Kidney (tissue), 13 donors: ENCODE measurements at regions not wholly inside any gene's neighbourhood (a gene's known extent, or its start where the extent isn't known, plus 50 kb on each side); places are given as distances from the start of the nearest gene placed in this dataset.

Experiments
- DNase-seq, 5 donors: peaks; one replicate each; pipeline ENCODE4 v3.0.0-alpha.2; 2013 to 2020
- FAIRE-seq: peaks from 2 replicates; lab custom pipeline; 2012; peaks lifted over from hg19 to GRCh38; lab: Jason Lieb, UNC
- H3K27ac ChIP-seq, 2 donors: one replicate each; pipeline ENCODE4 v1.7.0; 2013; ENCODE audit warnings: low read depth in 2 of 2, low read length in 2 of 2, inconsistent platforms in 1 of 2
- H3K27me3 ChIP-seq: one replicate; pipeline ENCODE4 v1.7.1; 2013; ENCODE audit warnings: low read length, inconsistent platforms; ENCODE audit not compliant: control insufficient read depth, insufficient read depth
- H3K36me3 ChIP-seq, 3 donors: one replicate each; pipeline versions ENCODE4 v1.7.0 to v1.7.1; 2013; ENCODE audit warnings: low read length in 3 of 3, control low read depth in 1 of 3, inconsistent platforms in 1 of 3; ENCODE audit not compliant: insufficient read depth in 3 of 3, control insufficient read depth in 2 of 3
- H3K4me1 ChIP-seq, 3 donors: one replicate each; pipeline versions ENCODE4 v1.7.0 to v1.7.1; 2013; ENCODE audit warnings: low read length in 3 of 3, inconsistent platforms in 1 of 3, low read depth in 1 of 3; ENCODE audit not compliant: control insufficient read depth in 2 of 3, insufficient read depth in 2 of 3
- H3K4me3 ChIP-seq, 3 donors: one replicate each; pipeline versions ENCODE4 v1.7.0 to v1.8.1; 2013; ENCODE audit warnings: low read length in 3 of 3, control low read depth in 1 of 3, inconsistent platforms in 1 of 3
- H3K9ac ChIP-seq, 3 donors: one replicate each; pipeline versions ENCODE4 v1.7.0 to v1.7.1; 2013; ENCODE audit warnings: low read length in 3 of 3, control low read depth in 1 of 3, inconsistent platforms in 1 of 3
- H3K9me3 ChIP-seq, 3 donors: one replicate each; pipeline versions ENCODE4 v1.7.0 to v1.7.1; 2013; ENCODE audit warnings: low read length in 3 of 3, control low read depth in 1 of 3, inconsistent platforms in 1 of 3; ENCODE audit not compliant: control insufficient read depth in 2 of 3, insufficient read depth in 1 of 3
- intact Hi-C: fragments of 100-400 bp; cut with DNase I; formaldehyde crosslinking; loops from one replicate; pipeline ENCODE4 v1.11.1; 2022
- TF ChIP-seq, protein P1 (sequence below): IDR thresholded peaks from 3 replicates; pipeline ENCODE4 v1.5.1; 2012; ENCODE audit warnings: mild to moderate bottlenecking, moderate library complexity, borderline replicate concordance; ENCODE audit not compliant: insufficient read depth; ENCODE audit errors: extremely low read depth
- donor health status: control.
- donor health status: control.
- donor health status: control.
- donor health status: control.
- donor health status: control.
- donor health status: DM: yes; HTN: yes; CAD: no.
- donor health status: Normal renal cell carcinoma (clear cell type).

DNA sequence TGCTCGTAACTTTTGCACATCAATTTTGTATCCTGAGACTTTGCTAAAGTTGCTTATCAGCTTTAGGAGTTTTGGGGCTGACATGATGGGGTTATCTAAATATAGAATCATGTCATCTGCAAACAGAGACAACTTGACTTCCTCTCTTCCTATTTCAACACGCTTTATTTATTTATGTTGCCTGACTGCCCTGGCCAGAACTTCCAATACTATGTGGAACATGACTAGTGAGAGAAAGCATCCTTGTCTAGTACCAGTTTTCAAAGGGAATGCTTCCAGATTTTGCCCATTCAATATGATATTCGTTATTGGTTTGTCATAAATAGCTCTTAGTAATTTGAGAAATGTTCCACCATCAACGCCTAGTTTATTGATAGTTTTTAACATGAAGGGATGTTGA lies 65.4 kb upstream of the CDH12 start:
- H3K4me3 ChIP-seq: no peak overlapping the region
- no peaks in the 10 kb centered on the region for H3K36me3 ChIP-seq
- H3K9me3 ChIP-seq: no peaks in the 10 kb centered on the region
- H3K27me3 ChIP-seq: no peaks in the 10 kb centered on the region
- intact Hi-C loops: no loop called here
- FAIRE-seq (no peak), DNase-seq (no peak)
- no peaks in the 10 kb centered on the region for H3K4me1 ChIP-seq
- no peak overlapping the region for H3K27ac ChIP-seq
- no peak overlapping the region for H3K9ac ChIP-seq
- TF ChIP-seq, protein P1, sequence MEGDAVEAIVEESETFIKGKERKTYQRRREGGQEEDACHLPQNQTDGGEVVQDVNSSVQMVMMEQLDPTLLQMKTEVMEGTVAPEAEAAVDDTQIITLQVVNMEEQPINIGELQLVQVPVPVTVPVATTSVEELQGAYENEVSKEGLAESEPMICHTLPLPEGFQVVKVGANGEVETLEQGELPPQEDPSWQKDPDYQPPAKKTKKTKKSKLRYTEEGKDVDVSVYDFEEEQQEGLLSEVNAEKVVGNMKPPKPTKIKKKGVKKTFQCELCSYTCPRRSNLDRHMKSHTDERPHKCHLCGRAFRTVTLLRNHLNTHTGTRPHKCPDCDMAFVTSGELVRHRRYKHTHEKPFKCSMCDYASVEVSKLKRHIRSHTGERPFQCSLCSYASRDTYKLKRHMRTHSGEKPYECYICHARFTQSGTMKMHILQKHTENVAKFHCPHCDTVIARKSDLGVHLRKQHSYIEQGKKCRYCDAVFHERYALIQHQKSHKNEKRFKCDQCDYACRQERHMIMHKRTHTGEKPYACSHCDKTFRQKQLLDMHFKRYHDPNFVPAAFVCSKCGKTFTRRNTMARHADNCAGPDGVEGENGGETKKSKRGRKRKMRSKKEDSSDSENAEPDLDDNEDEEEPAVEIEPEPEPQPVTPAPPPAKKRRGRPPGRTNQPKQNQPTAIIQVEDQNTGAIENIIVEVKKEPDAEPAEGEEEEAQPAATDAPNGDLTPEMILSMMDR: no peak

DNA sequence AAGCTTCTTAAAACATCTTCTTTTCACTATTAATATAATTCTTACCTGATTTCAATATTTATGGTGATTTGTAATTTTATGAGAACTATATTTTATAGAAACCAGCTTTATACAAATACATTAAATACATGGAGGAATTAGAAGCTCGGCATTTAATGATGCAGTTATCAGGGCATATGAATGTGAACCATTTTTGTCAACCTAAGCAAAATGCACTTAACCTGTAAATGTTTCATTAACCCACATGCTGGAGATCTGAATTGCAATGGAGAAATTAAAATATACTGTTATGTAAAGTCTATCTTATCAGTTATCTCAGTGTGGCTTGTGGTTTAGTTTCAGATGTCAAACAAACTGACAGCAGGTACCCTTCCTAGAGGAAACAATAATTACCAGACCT lies 63.2 kb upstream of the CDH12 start:
- intact Hi-C loops: no loop called here
- H3K27ac ChIP-seq: no peak overlapping the region
- H3K4me1 ChIP-seq: no peaks in the 10 kb centered on the region
- no peak overlapping the region for H3K4me3 ChIP-seq
- no peak for FAIRE-seq
- TF ChIP-seq, protein P1: no peak
- H3K9me3 ChIP-seq: no peaks in the 10 kb centered on the region
- DNase-seq: no peak
- no peak overlapping the region for H3K9ac ChIP-seq
- no peaks in the 10 kb centered on the region for H3K27me3 ChIP-seq
- H3K36me3 ChIP-seq: no peaks in the 10 kb centered on the region

- H3K9ac ChIP-seq: no peak overlapping the region
- DNase-seq: no peak
- H3K4me1 ChIP-seq: no peaks in the 10 kb centered on the region
- intact Hi-C loops: no loop called here
- H3K27me3 ChIP-seq: no peaks in the 10 kb centered on the region
- TF ChIP-seq, protein P1: no peak
- H3K36me3 ChIP-seq: no peaks in the 10 kb centered on the region
- H3K9me3 ChIP-seq: no peaks in the 10 kb centered on the region
- FAIRE-seq: no peak
- H3K4me3 ChIP-seq: no peak overlapping the region
- H3K27ac ChIP-seq: no peak overlapping the region
These were observed 57.9 kb upstream of the CDH12 start for GRCh38 chr5:22911019-22911418.

DNA sequence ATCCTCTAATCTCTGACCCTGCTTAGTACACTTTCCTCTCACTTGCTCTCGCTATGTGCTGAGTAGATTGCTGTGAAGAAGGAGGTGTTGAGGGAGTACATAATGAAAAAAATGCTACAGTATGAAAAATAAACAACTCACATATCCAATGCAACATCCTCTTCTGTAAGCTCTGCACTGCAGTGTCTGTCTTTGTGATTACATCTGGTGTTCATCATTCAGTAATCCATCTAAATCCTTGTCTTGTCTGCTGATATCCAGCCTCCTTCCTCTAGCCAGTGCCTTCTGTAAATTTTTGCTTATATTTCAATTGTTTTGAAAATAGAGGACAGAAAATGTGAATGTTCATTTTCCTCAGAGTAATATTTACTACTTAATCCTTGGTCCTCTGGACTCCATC lies 57.4 kb upstream of the CDH12 start:
- TF ChIP-seq, protein P1: no peak
- DNase-seq (no peak), FAIRE-seq (no peak)
- H3K9ac ChIP-seq: no peak overlapping the region
- no peaks in the 10 kb centered on the region for H3K4me1 ChIP-seq
- no peaks in the 10 kb centered on the region for H3K36me3 ChIP-seq
- H3K9me3 ChIP-seq: no peaks in the 10 kb centered on the region
- no peaks in the 10 kb centered on the region for H3K27me3 ChIP-seq
- intact Hi-C loops: no loop called here
- no peak overlapping the region for H3K4me3 ChIP-seq
- H3K27ac ChIP-seq: no peak overlapping the region
